NCI-H1105 treated with DMSO at 0.1 percent for 48 hours (cell line): ENCODE measurements at regions not wholly inside any gene's neighbourhood (a gene's known extent, or its start where the extent isn't known, plus 50 kb on each side); places are given as distances from the start of the nearest gene placed in this dataset.
"Not testable (repeated sequence)": the region's sequence is repeated elsewhere in the genome, so short reads cannot be mapped to it uniquely, and the experiment has no call there.

ENCODE experiments used
- DNase-seq: peaks from one replicate; lab custom pipeline; 2025; lab: John Stamatoyannopoulos, UW

DNA sequence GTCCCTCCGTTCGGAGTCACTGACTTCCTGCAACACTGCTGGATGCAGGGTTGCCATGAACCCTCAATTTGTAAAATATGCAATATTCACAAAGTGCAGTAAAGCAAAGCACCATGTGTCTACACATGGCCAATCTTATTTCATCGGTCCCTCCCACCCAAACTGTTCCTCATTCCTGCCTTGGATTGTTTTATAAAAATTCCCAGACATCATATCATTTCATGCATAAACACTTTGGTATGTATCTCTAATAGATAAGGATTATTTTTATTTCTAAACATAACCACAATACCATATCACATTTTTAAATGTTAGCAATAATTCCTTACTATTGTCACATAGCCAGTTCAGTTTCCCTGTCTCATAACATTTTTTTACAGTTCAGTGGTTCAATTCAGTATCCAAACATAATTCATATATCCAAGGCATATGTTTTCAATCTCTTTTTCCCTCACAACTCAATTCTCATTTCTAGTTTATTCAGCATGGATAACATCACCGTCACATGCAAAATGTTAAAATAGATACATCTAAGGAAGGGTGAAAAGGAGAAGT is 82.0 kb upstream of the PCAT7 start:
- no peak for DNase-seq

DNA sequence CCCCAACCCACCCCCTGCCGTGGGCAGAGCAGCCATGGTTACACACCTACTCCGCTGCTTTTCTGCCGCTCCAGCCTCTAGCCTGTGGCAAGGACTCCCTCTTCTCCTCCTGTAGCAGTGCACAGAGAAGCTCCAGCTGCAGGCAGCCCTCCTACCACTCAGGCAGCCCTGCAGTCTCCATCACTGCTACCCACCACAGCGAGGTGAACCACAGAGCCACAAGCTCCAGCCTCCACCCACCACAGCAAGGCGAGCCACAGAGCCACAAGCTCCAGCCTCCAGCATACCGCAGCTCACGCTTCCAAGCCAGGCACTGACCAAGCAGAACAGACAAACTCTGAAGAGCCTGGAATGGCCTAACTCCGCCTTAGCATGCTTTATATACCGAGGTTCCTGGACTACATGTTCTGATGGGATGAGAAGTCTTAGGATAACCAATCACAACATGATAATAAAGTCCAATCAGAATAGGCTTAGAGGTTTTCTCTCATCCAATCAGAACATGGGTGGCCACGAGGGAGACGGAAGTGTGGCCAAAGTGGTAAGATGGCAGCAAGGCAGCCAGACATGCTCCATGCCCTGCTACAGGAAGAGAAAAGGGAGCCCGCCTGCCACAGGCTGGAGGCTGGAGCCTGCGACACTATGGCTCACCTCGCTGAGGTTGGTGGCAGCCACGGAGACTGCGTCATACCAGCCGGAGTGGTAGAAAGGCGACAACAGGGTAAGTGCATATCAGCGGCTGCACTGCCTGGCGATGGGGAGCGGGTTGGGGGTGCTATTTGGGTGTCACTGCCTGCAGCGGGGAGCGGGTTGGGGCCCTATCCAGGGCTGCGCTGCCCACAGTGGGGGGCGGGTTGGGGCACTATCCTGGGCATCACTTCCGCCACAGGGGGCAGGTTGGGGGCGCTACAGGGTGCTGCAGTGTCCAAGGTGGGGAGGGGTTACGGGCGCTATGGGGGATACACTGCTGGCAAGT is 75.8 kb upstream of the PCAT7 start:
- no peak for DNase-seq

DNA sequence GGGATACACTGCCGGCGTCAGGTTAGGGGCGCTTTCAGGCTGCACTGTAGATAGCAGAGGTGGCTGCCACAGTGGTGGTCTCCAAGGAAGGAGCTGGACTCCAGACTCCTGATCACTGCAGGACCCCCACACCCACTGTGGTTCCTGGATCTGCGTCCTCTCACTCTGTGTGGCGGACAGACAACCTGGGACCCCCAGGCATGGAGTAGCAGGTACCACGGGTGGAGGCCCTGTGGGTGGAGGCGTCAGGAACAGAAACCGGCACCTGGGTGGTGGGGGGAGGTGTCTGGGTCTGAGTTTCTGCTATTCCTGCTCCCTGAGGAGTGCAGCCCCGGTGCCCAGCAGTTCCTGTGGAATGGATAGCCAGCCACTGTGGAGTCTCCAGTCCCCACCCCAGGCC is 75.1 kb upstream of the PCAT7 start:
- no peak for DNase-seq

DNA sequence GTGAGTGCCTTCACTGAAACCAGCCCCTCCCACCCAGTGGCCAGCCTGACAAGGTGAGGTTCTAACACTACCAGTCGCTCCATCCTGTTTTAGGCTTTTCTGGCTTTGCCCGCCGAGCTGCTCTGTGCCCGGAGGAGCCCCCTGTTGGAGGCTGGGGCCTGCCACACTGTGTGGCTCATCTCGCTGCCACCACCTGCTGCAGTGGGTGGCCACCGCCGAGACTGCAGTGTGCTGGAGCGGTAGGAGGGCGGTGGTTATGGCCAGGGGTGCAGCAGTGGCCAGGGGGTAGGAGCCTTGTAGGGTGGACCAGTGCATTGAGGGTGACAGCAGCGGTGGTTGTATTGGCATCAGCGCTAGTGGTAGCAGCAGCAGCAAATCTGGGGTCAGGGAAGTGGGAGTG is 74.7 kb upstream of the PCAT7 start:
- no peak for DNase-seq

DNA sequence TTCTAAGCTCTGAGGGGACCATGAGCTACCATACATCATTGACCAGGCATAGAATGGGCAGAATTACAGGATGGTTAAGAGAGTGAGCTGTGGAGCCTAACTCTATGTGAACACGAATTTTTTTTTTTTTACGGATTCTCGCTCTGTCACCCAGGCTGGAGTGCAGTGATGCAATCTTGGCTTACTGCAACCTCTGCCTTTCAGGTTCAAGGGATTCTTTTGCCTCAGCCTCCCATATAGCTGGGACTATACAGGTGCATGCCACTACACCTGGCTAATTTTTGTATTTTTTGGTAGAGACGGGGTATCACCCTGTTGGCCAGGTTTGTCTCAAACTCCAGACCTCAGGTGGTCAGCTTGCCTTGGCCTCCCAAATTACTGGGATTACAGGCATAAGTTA is 72.8 kb upstream of the PCAT7 start:
- no peak for DNase-seq

DNA sequence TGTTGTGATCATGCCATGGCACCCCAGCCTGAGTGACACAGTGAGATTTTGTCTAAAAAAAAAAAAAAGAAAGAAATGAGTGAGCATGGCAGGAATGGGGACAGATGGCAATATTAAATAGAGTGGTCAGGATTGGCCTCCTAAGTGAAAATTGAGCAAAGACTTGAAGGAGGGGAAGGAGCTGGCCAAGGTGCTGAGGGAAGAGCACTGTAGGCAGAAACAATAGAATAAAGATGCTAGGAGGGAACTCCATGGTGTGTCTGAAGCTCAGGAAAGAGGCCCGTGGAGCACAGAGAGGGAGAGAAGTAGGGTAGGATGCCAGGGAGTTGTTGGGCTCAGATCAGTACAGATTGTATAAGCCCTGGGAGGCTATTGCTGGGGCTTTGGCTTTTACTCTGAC is 64.4 kb upstream of the PCAT7 start:
- DNase-seq: no peak

DNA sequence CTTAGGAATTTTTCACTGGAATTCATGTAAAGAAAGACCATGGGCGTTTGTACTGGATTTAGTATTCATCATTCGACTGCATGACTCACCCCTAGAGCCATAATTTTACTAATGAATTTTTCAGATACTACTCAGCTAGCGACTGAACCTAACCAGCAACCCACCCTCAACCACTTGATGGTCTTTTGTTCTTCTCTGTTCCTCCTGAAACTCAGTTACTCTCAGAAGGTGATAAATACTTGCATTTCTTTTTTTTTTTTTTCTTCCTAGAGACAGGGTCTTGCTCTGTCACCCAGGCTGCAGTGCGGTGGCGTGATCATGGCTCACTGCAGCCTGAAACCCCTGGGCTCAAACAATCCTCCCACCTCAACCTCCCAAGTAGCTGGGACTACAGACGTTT is 62.8 kb upstream of the PCAT7 start:
- not testable (repeated sequence) for DNase-seq

DNA sequence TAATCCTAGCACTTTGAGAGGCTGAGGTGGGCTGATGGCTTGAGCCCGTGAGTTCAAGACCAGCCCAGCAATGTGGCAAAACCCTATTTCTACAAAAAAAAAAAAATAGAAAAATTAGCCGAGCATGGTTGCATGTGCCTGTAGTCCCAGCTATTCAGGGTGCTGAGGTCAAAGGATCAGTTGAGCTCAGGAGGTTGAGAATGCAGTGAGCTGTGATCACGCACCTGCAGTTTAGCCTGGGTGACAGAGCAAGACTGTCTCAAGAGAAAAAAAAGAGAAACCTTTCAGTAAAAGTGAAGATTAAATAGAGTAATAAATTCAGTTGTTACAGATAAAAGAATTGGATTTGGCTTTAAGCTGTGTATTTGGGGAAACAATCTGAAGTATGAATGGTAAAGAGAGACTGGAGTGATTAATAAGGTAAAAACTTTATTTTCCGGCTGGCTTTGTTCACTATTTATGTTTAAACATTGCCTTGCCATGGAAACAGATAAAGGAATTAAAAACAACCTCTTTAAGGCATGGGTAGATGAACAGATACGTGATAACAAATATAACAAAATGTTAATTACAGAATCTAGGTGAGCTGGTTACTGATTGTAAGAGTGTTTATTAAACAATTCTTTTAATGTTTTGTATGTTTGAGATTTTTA is 56.0 kb upstream of the PCAT7 start:
- no peak for DNase-seq

DNA sequence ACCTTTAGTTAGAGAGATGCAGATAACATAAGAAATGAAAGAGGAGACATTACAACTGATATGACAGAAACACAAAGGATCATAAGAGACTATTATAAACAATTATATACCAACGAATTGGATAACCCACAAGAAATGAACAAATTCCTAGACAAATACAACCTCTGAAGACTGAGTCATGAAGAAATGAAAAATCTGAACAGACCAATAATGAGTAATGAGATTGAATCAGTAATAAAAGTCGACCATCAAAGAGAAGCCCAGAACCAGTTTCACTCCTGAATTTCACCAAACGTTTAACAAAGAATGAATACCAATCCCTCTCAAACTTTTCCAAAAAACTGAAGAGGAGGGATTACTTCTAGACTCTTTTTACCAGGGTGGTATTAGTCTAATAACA is 50.5 kb upstream of the PCAT7 start:
- no peak for DNase-seq
